H1 (cell line): ENCODE measurements at regions not wholly inside any gene's neighbourhood (a gene's known extent, or its start where the extent isn't known, plus 50 kb on each side); places are given as distances from the start of the nearest gene placed in this dataset.

ENCODE experiments used
- CTCF ChIP-seq, 3 experiments: IDR thresholded peaks; 1 replicate in 2 of 3; 2 replicates in 1 of 3; pipeline versions ENCODE4 v1.5.1 to v1.6.1; 2011; ENCODE audit warnings: low read length in 3 of 3, mild to moderate bottlenecking in 3 of 3, inconsistent platforms in 2 of 3, low read depth in 1 of 3, moderate library complexity in 1 of 3; ENCODE audit not compliant: insufficient read depth in 1 of 3; ENCODE audit errors: control extremely low read depth in 1 of 3
- ZNF274 ChIP-seq: IDR thresholded peaks from 2 replicates; pipeline ENCODE4 v1.7.0; 2012; ENCODE audit warnings: low read length, borderline replicate concordance; ENCODE audit errors: extremely low read depth

DNA sequence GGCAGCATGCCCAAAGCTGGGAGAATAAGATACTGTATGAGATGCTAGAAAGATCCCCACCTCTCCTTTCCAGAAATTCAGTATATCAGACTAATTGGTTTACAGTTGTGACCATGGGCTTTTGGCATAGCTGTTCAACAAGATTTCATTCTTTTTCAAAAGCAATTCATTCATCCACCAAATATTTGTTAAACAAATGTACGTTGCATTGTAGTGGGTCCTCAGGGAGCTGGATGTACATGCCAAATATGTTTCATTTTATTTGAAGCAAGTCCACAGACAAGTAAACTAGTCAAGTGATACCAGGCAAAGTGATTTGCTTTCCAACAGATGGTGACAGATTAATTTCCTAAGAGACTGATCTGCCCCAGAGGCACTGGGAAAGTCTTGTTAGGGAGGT is 85.8 kb upstream of the ESR1 start:
- no peak for TF ChIP-seq ZNF274
- TF ChIP-seq CTCF (IDR thresholded peaks at IDR 0.05; ENCODE audit: control extremely low read depth in 1 of 3, insufficient read depth in 1 of 3, low read depth in 1 of 3, low read length in 3 of 3), result no peak
